GM21786 (cell line): ENCODE measurements at regions not wholly inside any gene's neighbourhood (a gene's known extent, or its start where the extent isn't known, plus 50 kb on each side); places are given as distances from the start of the nearest gene placed in this dataset.
"Not testable (repeated sequence)": the region's sequence is repeated elsewhere in the genome, so short reads cannot be mapped to it uniquely, and the experiment has no call there.

Source experiments
- ATAC-seq: cut with Tn5 transposase; IDR thresholded peaks from one replicate; pipeline ENCODE4 v1.9.1; 2021; ENCODE audit not compliant: unreplicated experiment

- no peak for ATAC-seq
Observed at GRCh38 chr14:88929656-88930436, 105.4 kb downstream of the TTC8 start.

GRCh38 chr14:88931321-88932110 is 107.1 kb downstream of the TTC8 start:
- ATAC-seq = no peak

GRCh38 chr14:88933191-88933590 is 108.7 kb downstream of the TTC8 start:
- ATAC-seq = no peak

- ATAC-seq = no peak
Observed at GRCh38 chr14:88934351-88934806, 109.9 kb downstream of the TTC8 start.

DNA sequence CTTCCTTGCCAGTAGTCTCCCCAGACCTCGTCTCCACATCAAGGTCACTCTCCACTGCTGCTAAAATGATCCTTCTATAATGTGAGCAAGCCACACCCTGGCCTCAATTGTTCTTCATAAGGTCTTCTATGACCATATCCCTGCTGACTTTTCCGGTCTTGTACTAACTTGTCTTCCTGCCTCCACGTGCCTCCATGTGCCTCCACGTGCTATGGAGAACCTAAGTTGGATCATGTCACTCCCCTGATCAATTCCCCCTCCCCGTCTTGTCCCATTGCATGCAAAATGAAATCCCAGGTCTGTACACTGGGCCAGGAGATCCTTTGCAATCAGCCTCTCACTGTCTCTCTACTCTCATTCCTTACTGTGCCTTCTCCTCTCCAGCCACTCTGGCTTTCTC is 110.6 kb downstream of the TTC8 start:
- ATAC-seq = no peak

DNA sequence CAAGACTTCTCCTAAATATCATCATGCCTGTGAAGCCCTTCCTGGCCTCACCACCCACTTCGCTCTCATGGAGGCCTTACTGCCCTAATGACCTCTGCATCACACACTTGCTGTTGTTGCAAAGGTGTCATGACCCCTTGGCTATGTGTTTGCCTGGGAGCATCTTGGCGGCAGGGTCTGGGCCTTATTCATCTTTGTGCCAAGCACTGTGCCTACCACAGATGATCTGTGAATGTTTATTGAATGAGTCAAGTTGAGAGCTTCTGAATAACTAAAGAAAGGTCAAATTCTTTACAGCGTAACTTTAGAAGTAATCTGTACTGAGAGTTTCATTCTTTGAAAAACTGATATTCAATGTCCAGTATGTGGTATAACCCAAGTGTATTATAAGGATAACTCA is 113.3 kb downstream of the TTC8 start:
- ATAC-seq = no peak

DNA sequence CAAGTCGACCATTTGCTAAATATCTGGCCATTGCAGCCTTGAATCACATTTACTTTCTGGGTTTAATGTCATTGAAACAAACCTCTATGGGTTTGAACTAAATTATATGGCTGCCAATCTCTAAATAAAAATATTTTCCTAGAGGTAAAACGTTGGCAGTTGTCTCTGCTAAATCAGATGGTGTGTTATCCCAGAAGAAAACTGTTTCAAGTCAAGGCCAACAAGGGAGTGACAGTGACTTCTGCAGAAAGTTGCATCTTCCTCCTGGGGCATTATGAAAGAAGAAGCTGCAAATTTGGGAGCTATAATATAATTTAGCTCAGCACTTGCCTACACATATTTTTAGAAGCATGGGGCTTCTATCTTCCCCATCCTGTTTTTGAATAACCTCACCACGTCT is 116.2 kb downstream of the TTC8 start:
- ATAC-seq = no peak

- no peak for ATAC-seq
Observed at GRCh38 chr14:88941414-88941813, 117.0 kb downstream of the TTC8 start.

- ATAC-seq = no peak
Observed at GRCh38 chr14:88947646-88948598, 123.5 kb downstream of the TTC8 start.

- no peak for ATAC-seq
Observed at GRCh38 chr14:88950069-88950468, 125.6 kb downstream of the TTC8 start.

- no peak for ATAC-seq
Observed at GRCh38 chr14:88951370-88951769, 126.9 kb downstream of the TTC8 start.

- ATAC-seq = no peak
Observed at GRCh38 chr14:88952901-88953300, 128.4 kb downstream of the TTC8 start.

GRCh38 chr14:88955455-88955854 is 131.0 kb downstream of the TTC8 start:
- ATAC-seq = no peak

DNA sequence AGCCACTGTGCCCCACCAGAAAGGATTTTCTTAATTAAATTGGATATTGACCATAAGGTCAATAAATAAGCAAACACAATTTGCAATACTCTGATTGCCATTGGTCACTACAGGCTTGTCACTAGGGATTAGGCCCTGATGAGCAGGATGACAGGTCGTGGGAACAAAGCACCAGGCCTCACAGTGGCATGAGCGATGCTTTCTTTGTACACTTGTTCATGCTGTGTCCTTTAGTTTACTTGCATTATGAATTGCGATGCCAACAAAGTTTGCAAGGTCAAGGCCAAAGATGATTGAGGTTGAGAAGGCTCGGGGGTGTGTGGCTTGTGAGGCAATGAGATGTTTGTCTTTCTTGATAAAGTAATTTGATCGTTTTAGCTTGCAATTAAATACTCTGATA is 136.0 kb downstream of the TTC8 start:
- no peak for ATAC-seq

GRCh38 chr14:88961214-88961613 is 136.8 kb downstream of the TTC8 start:
- ATAC-seq = no peak

DNA sequence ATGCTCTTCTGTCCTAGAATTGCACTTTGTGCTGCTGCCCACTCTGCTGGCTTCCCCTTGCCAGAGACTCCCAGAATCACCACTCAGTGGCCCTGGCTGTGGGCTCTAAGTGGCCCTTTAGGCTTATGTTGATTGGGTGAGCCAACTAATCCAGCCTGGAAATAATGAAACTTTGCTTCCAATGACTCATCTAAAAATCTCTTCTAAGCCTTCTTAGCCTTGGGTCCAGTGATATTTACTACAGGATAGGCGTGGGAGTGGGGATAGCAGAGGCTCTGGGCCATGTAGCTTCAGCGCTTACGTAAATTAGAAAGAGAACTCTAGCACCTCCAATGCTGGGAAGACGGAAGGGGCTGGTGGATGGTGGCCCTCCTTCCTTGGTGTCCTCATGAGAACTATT is 137.9 kb downstream of the TTC8 start:
- no peak for ATAC-seq

DNA sequence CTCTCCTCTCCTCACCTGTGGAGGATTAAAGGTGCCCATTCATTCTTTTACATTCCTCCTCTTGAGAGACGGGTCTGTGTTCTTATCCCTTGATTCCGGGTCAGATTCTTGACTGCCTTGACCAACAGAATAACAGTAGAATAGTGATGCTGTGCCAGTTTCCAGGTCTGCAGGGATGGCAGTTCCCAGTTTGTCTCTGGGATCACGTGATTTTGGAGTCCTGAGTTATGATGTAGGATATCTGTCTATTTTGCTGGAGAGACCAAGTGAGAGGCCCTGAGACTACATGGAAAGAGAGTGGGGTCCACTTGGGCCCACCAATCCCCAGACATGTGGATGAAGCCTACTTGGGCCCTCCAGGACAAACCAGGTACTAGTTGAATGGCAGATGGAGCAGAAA is 142.8 kb downstream of the TTC8 start:
- ATAC-seq = no peak

DNA sequence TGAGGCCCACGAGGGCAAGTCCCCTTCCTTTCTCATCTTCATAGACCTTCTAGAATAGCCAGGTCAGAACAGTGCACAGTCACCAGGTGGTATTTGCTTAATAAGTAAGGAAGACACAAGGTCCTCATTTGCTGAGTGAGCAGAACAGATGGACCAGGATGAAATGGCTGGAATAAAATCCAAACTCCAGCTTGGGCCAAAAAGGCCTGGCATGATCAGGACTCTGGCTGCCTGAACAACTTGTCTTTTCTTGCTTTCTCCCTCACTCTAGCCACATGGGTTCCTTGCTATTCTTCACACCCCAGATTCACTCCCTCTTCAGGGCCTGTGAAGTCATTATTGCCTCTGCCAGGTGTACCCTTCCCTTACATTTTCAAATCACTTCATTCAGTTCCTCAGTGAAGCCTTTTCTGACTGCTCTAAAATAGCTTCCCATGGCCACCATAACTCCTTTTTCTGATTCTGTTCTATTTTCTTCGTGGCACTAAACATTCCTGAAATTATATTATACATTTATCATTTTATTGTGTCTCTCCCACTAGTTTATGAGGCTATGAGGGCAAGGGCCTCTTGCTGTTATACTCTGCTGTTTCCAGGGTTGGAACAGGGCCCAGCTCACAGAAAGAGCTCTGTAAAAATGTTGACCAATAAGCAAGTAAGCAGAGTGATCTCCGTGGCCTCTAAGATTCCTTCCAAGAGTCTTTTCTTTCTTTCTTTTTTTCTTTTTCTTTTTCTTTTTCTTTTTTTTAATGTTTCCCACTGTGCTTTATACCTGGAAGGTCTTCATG is 150.8 kb downstream of the TTC8 start:
- ATAC-seq = no peak

GRCh38 chr14:88975926-88976325 is 151.5 kb downstream of the TTC8 start:
- no peak for ATAC-seq

GRCh38 chr14:88980907-88981306 is 156.5 kb downstream of the TTC8 start:
- ATAC-seq = not testable (repeated sequence)
